Neuronal stem cell (in vitro differentiated cells): ENCODE measurements at regions not wholly inside any gene's neighbourhood (a gene's known extent, or its start where the extent isn't known, plus 50 kb on each side); places are given as distances from the start of the nearest gene placed in this dataset.

Experiments used
- DNase-seq: peaks from one replicate; pipeline ENCODE4 v3.0.0-alpha.2; 2013; ENCODE audit warnings: low spot score
- H2AFZ ChIP-seq: one replicate; pipeline ENCODE4 v1.6.1; 2013; ENCODE audit warnings: mild to moderate bottlenecking, low read length, inconsistent platforms
- H2AK5ac ChIP-seq: 2 replicates; pipeline ENCODE4 v1.6.1; 2013; ENCODE audit warnings: low read depth, mild to moderate bottlenecking, inconsistent platforms, low read length, moderate library complexity, mixed read lengths
- H2BK120ac ChIP-seq: 2 replicates; pipeline ENCODE4 v1.6.1; 2013; ENCODE audit warnings: low read depth, mild to moderate bottlenecking, inconsistent platforms, low read length, moderate library complexity, mixed read lengths
- H2BK12ac ChIP-seq: one replicate; pipeline ENCODE4 v1.6.1; 2013; ENCODE audit warnings: low read length, inconsistent platforms
- H2BK15ac ChIP-seq: 2 replicates; pipeline ENCODE4 v1.6.1; 2013; ENCODE audit warnings: mild to moderate bottlenecking, low read length, inconsistent platforms, mixed read lengths
- H2BK5ac ChIP-seq: one replicate; pipeline ENCODE4 v1.6.1; 2013; ENCODE audit warnings: inconsistent platforms, mild to moderate bottlenecking, low read length, moderate library complexity
- H3K14ac ChIP-seq: one replicate; pipeline ENCODE4 v1.6.1; 2013; ENCODE audit warnings: low read length, inconsistent platforms
- H3K18ac ChIP-seq: 2 replicates; pipeline ENCODE4 v1.6.1; 2013; ENCODE audit warnings: low read length, inconsistent platforms
- H3K23ac ChIP-seq: 2 replicates; pipeline ENCODE4 v1.6.1; 2013; ENCODE audit warnings: low read depth, mild to moderate bottlenecking, mixed read lengths, low read length, inconsistent platforms; ENCODE audit not compliant: poor library complexity
- H3K27ac ChIP-seq: replicated peaks from 3 replicates; pipeline ENCODE4 v1.5.1; 2013; ENCODE audit warnings: low read length, inconsistent platforms
- H3K27me3 ChIP-seq, 3 experiments: 2 replicates each; pipeline ENCODE4 v1.6.1; 2013; ENCODE audit warnings: low read length in 3 of 3, mild to moderate bottlenecking in 2 of 3, inconsistent platforms in 1 of 3, low read depth in 1 of 3, mixed read lengths in 1 of 3, moderate library complexity in 1 of 3; ENCODE audit not compliant: control insufficient read depth in 3 of 3, insufficient read depth in 3 of 3
- H3K36me3 ChIP-seq, 2 donors: replicated peaks in 1 of 2; 2 replicates each; pipeline ENCODE4 v1.6.1; 2013; ENCODE audit warnings: low read length in 2 of 2; ENCODE audit not compliant: control insufficient read depth in 2 of 2, insufficient read depth in 2 of 2
- H3K4ac ChIP-seq: 2 replicates; pipeline ENCODE4 v1.6.1; 2013; ENCODE audit warnings: inconsistent platforms, mild to moderate bottlenecking, low read length, moderate library complexity
- H3K4me1 ChIP-seq, 2 donors: 1 replicate in 1 of 2; 2 replicates in 1 of 2; pipeline ENCODE4 v1.6.1; 2013; ENCODE audit warnings: low read length in 2 of 2, low read depth in 1 of 2; ENCODE audit not compliant: control insufficient read depth in 2 of 2, insufficient read depth in 1 of 2
- H3K4me2 ChIP-seq: one replicate; pipeline ENCODE4 v1.6.1; 2013; ENCODE audit warnings: mild to moderate bottlenecking, low read length, inconsistent platforms; ENCODE audit not compliant: insufficient read depth, poor library complexity, severe bottlenecking
- H3K4me3 ChIP-seq, 2 donors: 2 replicates each; pipeline ENCODE4 v1.5.1; 2013; ENCODE audit warnings: low read length in 2 of 2, mild to moderate bottlenecking in 2 of 2, inconsistent platforms in 1 of 2, moderate library complexity in 1 of 2
- H3K79me1 ChIP-seq: one replicate; pipeline ENCODE4 v1.6.1; 2013; ENCODE audit warnings: low read depth, mild to moderate bottlenecking, inconsistent platforms, low read length, moderate library complexity
- H3K9ac ChIP-seq: one replicate; pipeline ENCODE4 v1.6.1; 2013; ENCODE audit warnings: mild to moderate bottlenecking, low read depth, low read length, inconsistent platforms; ENCODE audit not compliant: poor library complexity
- H3K9me3 ChIP-seq, 2 donors: replicated peaks in 1 of 2; 2 replicates each; pipeline versions ENCODE3 to v1.6.1; 2013; ENCODE audit warnings: low read length in 2 of 2, mild to moderate bottlenecking in 2 of 2, inconsistent platforms in 1 of 2, low read depth in 1 of 2, mixed read lengths in 1 of 2, moderate library complexity in 1 of 2; ENCODE audit not compliant: control insufficient read depth in 2 of 2, insufficient read depth in 1 of 2
- H4K8ac ChIP-seq: one replicate; pipeline ENCODE4 v1.6.1; 2013; ENCODE audit warnings: low read depth, mild to moderate bottlenecking, inconsistent platforms, low read length, moderate library complexity
- H4K91ac ChIP-seq: one replicate; pipeline ENCODE4 v1.6.1; 2013; ENCODE audit warnings: low read length, low read depth, mild to moderate bottlenecking, inconsistent platforms; ENCODE audit not compliant: poor library complexity
- WGBS, 2 donors: extraction: QIAGEN DNeasy Blood & Tissue Kit; methylation state at CpG; one replicate each; pipeline ENCODE4 v1.1.7; 2013; ENCODE audit warnings: missing lambda C conversion rate in 2 of 2, mixed read lengths in 1 of 2; ENCODE audit not compliant: insufficient read length in 2 of 2, insufficient replicate concordance in 1 of 2; ENCODE audit errors: extremely low coverage in 2 of 2; 5-methylcytosine and 5-hydroxymethylcytosine counted together

DNA sequence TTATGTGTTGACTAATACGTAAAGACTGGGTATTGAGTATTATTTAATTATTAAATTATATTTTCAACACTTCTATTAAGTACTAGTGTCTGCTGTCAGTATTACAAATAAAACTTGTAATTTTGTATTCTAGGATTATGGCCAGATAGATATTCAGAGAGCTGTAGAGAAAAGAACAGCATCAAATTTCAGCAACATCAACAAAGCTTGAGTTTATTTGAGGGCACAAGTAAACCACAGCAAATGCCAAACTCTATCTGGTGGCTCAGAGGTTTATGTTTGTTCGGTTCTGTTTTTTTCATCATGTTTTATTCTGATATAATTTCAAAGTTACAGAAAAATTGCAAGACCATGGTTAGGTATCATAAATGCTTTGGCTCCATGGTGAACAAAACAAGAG lies 1530.5 kb downstream of the PCDH18 start:
- H2BK12ac ChIP-seq = no peak overlapping the region
- DNase-seq = no peak
- no peak overlapping the region for H2BK120ac ChIP-seq
- H3K9me3 ChIP-seq = no peaks in the 10 kb centered on the region
- H3K4me1 ChIP-seq = no peaks in the 10 kb centered on the region
- H3K27me3 ChIP-seq = no peaks in the 10 kb centered on the region
- no peak overlapping the region for H3K23ac ChIP-seq
- H3K18ac ChIP-seq = no peak overlapping the region
- no peak overlapping the region for H4K91ac ChIP-seq
- no peak overlapping the region for H3K4ac ChIP-seq
- H3K36me3 ChIP-seq = no peaks in the 10 kb centered on the region
- H3K79me1 ChIP-seq = no peaks in the 10 kb centered on the region
- no peak overlapping the region for H3K4me3 ChIP-seq
- H3K4me2 ChIP-seq = no peak overlapping the region
- no peak overlapping the region for H3K27ac ChIP-seq
- no peak overlapping the region for H2BK5ac ChIP-seq
- no peak overlapping the region for H2BK15ac ChIP-seq
- no peak overlapping the region for H3K9ac ChIP-seq
- no CpG with 5 or more reads among the region's 2 CpGs for WGBS, 2 donors
- H2AK5ac ChIP-seq = no peak overlapping the region
- H4K8ac ChIP-seq = no peak overlapping the region
- H2AFZ ChIP-seq = no peak overlapping the region
- H3K14ac ChIP-seq = no peak overlapping the region

DNA sequence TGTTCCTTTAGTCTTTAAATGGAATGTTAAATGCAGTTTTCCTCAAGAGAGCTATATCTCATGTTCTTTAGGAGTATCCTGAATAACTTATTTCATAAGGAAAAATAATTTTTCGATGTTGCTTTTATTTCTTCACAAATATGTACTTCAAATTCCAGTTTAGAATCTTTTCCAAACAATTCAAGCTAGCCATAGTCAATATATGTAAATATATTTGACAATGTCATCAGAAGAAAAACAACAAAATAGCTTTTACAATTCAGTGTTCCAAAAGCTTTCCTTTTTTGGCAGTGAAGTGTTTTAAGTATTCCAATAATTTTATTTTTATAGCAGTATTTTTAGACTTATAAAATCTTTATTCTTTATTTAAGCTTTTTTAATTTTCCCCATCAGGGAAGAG lies 1532.0 kb downstream of the PCDH18 start:
- H4K8ac ChIP-seq = no peak overlapping the region
- no peak overlapping the region for H2BK5ac ChIP-seq
- no peaks in the 10 kb centered on the region for H3K79me1 ChIP-seq
- H2BK120ac ChIP-seq = no peak overlapping the region
- no peak overlapping the region for H3K4me2 ChIP-seq
- no peak overlapping the region for H3K18ac ChIP-seq
- no peak overlapping the region for H3K4ac ChIP-seq
- no peak overlapping the region for H4K91ac ChIP-seq
- no peaks in the 10 kb centered on the region for H3K4me1 ChIP-seq
- H3K27me3 ChIP-seq = no peaks in the 10 kb centered on the region
- no peak for DNase-seq
- WGBS, 2 donors = no CpG with 5 or more reads among the region's 1 CpG
- no peak overlapping the region for H2AFZ ChIP-seq
- H3K36me3 ChIP-seq = no peaks in the 10 kb centered on the region
- no peak overlapping the region for H2BK15ac ChIP-seq
- H3K9me3 ChIP-seq = no peaks in the 10 kb centered on the region
- H2BK12ac ChIP-seq = no peak overlapping the region
- no peak overlapping the region for H3K14ac ChIP-seq
- no peak overlapping the region for H3K27ac ChIP-seq
- no peak overlapping the region for H3K23ac ChIP-seq
- no peak overlapping the region for H2AK5ac ChIP-seq
- no peak overlapping the region for H3K9ac ChIP-seq
- no peak overlapping the region for H3K4me3 ChIP-seq

DNA sequence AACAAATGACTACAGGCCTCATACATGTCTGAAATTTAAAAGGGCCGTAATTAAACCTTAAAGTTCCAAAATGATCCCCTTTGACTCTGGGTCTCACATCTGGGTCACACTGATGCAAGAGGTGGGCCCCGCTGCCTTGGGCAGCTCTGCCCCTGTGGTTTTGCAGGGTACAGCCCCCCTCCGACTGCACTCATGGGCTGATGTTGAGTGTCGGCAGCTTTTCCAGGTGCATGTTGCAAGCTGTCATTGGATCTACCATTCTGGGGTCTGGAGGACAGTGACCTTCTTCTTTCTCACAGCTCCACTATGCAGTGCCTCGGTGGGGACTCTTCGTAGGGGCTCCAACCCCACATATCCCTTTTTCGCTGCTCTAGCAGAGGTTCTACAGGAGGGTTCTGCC lies 1537.9 kb downstream of the PCDH18 start:
- Histone ChIP-seq H2AK5ac (no peak overlapping the region), H2AFZ (no peak overlapping the region), H4K8ac (no peak overlapping the region)

DNA sequence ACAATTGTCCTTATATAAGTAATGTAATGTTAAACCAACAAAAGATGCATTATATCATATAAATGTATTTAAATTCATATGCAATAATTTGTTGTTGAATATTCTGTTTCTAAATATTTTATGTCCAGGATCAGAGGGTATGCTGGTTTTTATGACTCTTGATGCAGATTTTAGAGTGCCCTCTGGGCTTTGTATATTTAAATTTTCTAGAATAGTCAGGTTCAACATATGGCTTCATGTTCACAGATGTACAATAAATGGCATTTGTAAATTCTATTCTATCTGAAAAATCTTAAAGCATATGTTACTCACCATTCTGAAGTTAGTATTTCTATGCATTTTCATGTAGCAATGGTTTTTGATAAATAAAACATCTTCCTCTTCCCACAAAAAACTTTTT lies 1555.4 kb downstream of the PCDH18 start:
- H3K9ac ChIP-seq = no peak overlapping the region
- DNase-seq = no peak

More for the DNA sequence above, 1537.9 kb downstream of the PCDH18 start:
- Histone ChIP-seq H3K4me1 (no peaks in the 10 kb centered on the region), H3K79me1 (no peaks in the 10 kb centered on the region), H2BK120ac (no peak overlapping the region), H3K27me3 (no peaks in the 10 kb centered on the region), H3K4ac (no peak overlapping the region), H3K23ac (no peak overlapping the region), H3K14ac (no peak overlapping the region), H3K36me3 (no peaks in the 10 kb centered on the region), H3K9me3 (no peaks in the 10 kb centered on the region), H2BK15ac (no peak overlapping the region), H4K91ac (no peak overlapping the region), H3K18ac (no peak overlapping the region), H3K4me3 (no peak overlapping the region), H2BK5ac (no peak overlapping the region), H3K27ac (no peak overlapping the region), H2BK12ac (no peak overlapping the region), H3K9ac (no peak overlapping the region), H3K4me2 (no peak overlapping the region)
- no CpG with 5 or more reads among the region's 7 CpGs for WGBS, 2 donors
- no peak for DNase-seq

More for the DNA sequence above, 1555.4 kb downstream of the PCDH18 start:
- no peak overlapping the region for H3K27ac ChIP-seq
- H3K4me2 ChIP-seq = no peak overlapping the region
- no peak overlapping the region for H3K23ac ChIP-seq
- no peaks in the 10 kb centered on the region for H3K9me3 ChIP-seq
- H3K79me1 ChIP-seq = no peaks in the 10 kb centered on the region
- no peak overlapping the region for H3K4ac ChIP-seq
- H2AK5ac ChIP-seq = no peak overlapping the region
- no peak overlapping the region for H4K8ac ChIP-seq
- H3K4me1 ChIP-seq = no peaks in the 10 kb centered on the region
- H2BK12ac ChIP-seq = no peak overlapping the region
- no peak overlapping the region for H3K4me3 ChIP-seq
- H2AFZ ChIP-seq = no peak overlapping the region
- no peak overlapping the region for H2BK5ac ChIP-seq
- no peak overlapping the region for H4K91ac ChIP-seq
- no peak overlapping the region for H2BK120ac ChIP-seq
- H2BK15ac ChIP-seq = no peak overlapping the region
- H3K14ac ChIP-seq = no peak overlapping the region
- no peaks in the 10 kb centered on the region for H3K27me3 ChIP-seq
- H3K36me3 ChIP-seq = no peaks in the 10 kb centered on the region
- H3K18ac ChIP-seq = no peak overlapping the region
